GM19351 (cell line): ENCODE measurements at regions not wholly inside any gene's neighbourhood (a gene's known extent, or its start where the extent isn't known, plus 50 kb on each side); places are given as distances from the start of the nearest gene placed in this dataset.

Experiments
- ATAC-seq: cut with Tn5 transposase; IDR thresholded peaks from one replicate; pipeline ENCODE4 v1.9.1; 2021; ENCODE audit warnings: mild to moderate bottlenecking, moderate library complexity; ENCODE audit not compliant: unreplicated experiment

DNA sequence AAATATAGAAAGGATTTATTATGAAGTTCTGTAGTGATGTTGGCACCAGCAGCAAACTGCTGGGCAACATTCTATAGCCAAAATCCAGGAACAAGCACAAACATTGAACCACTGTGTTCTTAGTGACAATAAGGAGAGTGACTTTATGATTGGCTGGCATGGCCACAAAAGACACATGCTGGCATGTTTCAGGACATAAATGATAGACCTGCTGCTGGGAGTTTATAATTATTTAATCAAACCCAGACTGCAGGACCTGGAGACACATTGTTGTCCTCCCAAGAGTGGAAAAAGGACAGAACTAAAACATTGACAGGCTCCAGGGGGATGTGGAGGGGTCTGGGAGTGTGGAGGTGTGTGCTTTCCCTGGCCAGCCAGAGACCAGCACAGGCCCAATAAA is 255.3 kb upstream of the LRTM1 start:
- ATAC-seq, result no peak

DNA sequence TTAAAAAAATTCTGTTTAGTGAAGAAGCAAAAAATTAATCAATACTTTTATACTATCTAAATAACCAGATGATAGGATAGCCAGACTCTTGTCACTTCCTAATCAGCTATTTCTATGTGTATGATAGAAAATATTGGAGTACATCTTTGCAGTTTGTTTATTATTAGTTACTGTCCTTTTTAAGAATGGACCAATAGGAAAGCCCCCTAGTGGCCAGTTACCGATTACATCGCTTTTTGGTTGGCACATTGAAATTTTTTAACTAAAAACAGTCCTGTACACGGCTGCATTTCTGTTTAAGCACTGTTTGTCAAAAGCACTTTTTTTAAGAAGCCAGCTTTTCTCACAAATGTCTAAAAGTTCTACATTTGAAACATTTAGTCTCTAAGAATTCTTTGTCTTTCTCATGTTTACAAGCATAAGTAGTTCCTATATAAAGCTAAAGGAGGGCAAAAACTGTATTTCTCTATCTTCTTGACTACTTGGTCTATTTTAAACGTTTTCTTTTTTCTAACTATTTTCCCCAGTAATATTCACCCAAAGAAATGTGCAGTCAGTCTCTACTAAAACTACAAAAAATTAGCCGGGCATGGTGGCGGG is 253.2 kb upstream of the LRTM1 start:
- ATAC-seq, result no peak

DNA sequence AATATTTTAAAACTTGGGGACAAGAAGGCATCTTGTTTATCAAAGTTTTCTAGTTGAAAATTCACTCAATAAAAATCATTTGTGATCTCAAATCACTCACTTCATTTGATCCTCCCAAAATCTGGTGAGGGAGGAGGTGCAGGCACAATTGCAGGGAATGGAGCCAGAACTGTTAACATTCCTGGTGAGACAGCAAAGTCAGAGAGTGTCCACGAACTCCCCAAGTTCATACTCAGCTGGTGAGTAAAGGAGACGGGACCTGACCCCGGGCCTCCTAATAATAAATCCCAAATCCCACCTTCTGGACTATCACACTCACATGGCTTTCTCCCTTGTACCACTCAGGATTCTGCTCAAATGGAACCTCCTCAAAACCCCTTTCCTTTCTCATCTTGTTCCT is 252.3 kb upstream of the LRTM1 start:
- no peak for ATAC-seq

DNA sequence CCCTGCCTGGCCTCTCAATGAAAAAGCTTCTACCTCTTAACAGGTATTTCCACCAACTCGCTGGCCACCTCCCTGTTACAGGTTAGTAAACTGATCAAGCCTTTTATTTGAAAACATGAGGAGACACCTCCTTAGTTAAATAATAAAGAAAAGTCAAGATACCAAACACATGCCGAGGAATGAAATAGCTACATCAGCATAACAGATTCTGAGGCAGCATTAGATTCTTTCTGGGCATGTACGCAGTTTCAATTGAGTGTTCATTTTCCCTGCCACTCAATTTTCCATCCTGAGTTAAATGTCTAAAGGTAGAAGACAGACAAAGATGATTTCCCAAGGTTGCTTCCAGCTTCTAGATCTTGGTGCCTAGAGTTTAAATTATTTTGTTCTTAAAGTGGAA is 250.5 kb upstream of the LRTM1 start:
- ATAC-seq, result no peak

DNA sequence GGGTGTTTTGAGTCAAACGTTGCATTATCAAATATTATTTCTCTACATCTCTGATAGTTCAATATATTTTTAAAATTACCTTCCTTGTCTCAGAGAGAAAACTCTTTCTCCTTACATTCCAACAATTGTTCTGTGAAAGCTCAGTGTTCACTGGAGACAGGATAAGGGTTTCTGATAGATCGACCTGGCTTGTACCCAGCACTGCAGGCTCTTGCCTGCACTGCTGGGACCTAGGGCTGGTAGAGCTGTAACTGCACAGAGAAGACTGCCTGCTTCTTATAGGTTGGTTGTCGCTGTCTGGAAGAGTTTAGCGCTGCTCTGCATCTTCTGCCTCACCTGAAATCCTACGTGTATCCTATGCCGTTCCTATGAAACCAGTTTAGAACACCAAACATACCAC is 249.9 kb upstream of the LRTM1 start:
- ATAC-seq, result no peak

DNA sequence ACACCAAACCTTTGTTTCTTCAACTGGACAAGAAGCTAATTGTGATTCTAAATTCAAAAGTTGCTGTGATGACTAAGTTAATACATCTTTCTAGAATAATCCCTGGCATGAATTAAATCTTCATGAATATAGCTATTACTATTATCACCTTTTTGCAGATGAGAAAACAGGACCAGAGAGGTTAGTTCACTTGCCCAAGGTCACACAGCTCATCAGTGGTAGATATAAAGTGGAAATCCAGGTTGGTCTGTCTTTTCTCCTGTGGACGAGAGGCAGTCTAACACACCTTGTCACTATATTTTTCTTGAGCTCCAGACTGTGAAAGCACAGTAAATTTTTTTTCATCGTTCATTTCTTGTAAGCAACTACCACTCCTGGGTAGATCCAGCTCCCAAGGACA is 247.6 kb upstream of the LRTM1 start:
- no peak for ATAC-seq

DNA sequence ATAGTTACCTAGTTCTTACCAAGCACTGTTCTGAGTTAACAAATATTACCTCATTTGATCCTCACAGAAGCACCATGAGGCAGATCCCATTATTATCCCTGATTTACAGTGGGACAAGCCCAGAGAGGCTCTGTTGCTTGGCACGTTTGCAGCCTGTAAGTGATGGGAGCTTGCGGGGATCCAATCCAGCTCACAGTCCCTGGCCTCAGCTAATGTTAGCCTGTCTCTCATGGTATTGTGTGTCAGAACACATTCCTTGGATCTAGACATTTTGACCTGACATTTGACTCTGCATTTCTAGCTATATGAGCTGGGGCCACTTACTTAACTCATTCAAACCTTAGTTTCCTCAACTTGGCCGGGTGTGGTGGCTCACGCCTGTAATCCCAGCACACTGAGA is 246.9 kb upstream of the LRTM1 start:
- ATAC-seq, result no peak

DNA sequence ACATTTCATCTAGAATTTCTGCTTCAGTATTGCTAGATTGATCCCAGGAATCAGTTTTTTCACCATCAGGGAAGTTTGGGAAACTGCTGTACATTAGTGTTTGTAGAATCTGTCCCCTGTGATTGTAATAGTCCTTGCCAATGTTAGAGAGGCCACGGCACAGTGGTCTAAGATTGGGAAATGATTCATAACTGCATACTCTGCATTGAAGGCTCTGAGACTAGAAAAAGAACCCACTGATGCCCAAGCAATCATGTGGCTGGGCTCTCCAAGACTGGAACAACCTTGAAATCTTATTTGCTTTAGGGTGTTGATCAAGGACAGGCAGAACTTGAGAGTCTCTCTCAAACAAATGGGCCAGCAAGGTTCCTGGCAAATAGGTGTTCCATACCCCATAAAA is 245.6 kb upstream of the LRTM1 start:
- ATAC-seq, result no peak

DNA sequence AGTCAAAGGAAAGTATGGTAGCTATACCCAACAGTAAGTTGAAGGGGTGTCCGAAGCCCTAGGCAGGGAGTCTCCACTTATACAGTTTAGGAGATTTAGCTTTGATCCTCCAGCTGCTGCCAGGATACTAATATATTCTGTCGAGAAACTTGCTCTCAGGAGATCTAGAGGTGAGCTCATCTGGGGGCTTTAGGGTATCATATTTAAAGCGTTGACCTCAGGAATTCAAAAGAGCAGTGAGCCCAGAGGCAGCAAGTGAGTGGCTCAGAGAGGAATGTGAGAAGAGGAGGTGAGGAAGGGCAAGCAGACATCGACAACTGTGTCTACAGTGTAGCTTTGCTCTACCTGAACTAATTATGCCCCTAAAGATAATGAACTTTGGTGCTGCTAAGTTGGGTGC is 245.1 kb upstream of the LRTM1 start:
- no peak for ATAC-seq

DNA sequence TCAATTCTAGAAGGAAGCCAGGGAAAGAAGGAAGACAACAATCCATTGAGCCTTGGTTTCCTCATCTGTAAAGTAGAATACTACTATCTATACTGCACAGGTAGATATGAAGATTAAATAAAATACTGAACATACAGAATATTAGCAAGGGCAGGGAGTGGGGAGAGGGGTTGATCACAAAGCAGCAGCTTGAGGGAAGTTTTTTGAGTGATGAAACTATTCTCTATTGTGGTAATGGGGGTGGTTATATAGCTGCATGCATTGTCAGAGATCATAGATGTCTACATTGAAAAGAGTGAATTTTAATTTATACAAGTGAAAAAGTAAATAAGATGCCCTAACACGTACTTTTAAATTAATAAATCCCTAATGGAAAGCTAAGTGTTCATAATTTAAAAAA is 242.6 kb upstream of the LRTM1 start:
- ATAC-seq, result no peak

DNA sequence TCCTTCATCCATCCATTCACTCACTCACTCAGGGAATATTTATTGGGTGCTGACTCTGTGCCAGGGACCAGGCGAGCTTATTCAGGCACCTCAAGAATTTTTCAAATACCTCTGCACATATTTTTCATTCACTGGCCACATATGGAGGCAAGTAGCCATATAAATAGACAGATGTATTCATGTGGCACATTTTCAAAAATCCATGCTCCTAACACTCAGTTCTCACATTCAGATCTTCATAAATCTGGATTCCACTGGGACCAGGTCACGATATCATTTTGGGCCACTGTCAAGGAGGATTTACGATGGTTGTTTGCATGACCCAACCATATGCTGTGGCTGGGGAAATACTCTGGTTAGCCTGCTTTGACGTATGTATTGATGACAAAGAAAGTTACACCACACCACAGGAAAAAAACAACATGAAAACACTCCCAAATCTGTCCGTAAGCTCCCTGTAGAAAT is 241.8 kb upstream of the LRTM1 start:
- ATAC-seq, result no peak

DNA sequence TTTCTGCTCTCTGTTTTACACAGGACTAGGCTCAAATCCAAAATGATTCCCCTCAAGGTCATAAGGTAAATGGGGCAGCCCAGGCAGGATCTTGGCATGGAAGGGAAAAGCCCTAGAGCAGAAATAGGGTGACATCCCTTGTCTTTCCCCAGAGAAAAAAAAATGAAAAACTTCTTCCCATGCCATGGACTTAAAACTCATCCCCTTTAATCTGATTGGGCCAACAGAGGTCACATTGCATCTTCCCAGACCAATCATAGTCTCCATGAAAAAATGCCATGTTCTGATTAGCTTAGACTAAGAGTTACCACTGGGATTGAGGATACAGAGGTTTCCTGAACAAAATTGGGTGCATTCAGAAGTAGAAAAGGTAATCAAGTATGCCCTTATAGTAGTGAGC is 241.3 kb upstream of the LRTM1 start:
- no peak for ATAC-seq

DNA sequence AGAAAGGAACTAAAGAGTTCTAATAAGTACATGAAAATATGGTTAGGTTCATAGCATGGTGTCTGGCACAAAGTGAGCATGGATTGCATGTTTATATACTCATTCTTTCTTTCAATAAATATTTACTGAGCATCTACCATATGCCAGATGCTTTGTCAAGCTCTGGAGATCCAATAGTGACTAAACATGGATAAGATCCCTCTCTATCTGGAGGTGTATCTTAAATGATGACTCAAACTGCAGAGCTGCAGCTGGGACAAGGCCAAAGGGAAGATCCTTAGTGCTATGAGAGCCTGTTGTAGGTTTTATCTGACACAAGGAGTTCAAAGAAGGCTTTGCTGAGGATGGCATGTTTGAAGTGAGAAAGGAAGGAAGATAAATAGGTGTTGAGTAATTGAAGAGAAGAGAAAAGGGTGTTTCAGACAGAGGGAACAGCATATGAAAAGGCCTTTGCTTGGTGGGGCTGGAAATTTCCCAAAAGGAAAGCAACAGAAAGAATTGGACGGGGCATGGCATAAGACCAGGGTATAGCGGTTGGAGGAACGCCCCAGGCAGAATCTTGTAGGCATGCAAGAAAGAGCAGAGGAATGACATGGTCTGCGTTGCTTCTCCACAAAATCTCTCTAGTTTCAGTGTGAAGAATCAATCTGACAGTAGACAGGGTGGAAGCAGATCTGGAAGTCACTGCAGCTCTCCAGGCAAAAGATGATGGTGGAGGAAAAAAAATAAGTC is 239.9 kb upstream of the LRTM1 start:
- ATAC-seq, result no peak

DNA sequence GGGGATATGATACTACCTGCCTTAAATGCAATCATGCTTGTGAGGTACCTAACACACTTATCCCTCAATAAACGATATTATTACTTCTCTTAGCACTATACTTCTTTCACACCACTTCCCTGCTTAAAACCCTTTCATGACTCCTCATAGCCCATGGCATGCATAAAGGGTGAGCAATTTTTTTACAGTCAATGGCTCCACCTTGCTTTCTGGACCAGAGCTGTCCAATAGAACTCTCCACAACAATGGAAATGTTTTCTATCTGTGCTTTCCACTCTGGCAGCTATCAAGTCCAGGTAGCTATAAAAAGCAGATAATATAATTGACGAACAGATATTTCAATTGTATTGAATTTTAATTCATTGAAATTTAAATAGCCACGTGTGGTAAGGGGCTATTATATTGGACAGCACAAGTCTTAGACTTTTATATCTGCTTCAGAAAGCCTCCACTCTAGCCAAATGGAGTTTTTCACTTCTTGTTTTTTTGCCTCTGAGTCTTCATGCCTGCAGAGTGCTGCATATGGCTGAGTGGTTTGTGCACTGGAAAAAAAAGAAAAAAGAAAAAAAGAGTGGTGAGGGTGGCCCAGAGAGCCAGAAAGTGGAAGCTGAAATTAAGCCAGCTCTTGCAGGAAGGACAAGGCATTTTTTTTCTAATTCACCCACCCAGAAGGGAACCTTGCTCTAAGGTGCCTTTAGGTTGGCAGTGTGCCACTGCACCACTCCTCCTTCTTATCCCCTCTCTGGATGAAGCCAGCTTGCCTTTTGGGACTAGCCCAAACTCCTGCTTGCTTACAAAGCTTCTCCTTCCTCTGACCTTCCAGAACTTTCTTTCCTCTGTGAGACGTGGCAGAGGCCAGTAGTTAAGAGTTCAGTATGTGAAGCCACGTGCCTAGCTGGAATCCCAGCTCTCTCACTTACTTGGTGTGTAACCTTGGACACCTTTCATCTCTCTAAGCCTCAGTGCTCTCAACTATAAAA is 239.0 kb upstream of the LRTM1 start:
- ATAC-seq, result no peak

DNA sequence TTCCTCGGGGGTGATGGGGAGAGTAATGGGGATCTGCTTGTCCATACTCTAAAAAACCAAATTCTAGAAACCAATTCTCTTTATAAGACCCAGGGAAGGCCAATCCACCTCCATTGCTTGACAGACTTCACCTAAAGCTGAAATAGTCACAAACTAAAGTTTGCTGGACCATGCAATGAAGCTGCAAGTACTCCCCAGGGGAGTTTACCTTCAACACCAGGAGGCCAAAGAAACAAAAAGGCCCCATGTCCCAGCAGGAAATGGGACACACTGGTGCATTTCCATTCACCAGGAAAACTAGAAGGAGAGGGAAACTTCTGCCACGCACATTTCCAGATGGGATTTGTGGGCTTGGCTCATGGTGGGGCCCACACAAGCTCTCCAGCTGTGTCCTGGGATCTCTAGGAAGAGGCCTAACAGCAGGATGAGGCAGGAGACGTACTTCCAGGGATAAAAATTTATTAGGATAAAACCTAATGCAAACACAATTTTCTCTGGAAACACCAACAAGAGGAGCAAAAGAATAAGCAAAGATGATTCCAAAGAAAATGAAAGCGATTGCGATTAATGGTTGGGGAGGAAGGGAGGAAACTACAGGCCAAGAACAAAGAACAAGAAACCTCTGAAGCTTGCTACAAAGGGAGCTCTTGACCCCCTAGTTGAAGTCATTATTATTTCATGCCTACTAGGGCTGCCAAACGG is 238.0 kb upstream of the LRTM1 start:
- ATAC-seq, result no peak

DNA sequence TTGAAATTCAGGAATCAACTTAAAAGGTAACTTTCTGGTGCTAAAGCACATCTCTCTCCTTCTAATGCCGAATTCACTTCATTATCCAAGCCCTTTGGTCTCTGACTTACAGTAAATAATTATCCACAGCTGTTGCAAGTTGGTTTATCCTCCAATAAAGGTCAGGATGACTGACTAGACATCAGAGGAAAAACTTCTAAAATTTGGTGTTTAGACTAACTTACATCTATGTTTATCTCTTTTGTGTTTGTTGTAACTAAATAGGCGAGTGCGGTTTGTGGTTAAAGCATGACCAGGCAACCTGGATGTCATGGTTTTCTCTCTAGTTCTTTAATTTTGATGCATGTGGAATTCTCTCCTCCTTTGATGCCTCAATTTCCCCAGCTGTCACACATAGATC is 237.4 kb upstream of the LRTM1 start:
- ATAC-seq, result no peak

DNA sequence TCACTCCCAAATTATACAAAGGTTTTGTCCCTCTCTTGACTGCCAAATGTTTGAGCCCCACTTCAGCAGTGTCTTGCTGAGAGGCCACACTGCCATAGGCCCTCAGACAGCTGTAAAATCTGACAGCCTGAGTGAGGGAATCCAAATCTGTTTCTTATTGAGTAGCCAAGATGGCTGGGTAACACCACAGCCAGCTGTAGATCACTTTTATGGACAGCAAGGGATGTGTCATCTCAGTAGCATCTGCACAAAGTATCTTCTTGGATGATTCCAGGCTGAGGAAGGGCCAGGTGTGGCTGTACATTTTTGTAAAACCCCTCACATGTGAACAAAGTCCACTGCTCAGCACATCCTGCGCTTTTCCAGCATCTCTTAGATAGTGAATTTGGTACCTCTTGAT is 237.0 kb upstream of the LRTM1 start:
- no peak for ATAC-seq

DNA sequence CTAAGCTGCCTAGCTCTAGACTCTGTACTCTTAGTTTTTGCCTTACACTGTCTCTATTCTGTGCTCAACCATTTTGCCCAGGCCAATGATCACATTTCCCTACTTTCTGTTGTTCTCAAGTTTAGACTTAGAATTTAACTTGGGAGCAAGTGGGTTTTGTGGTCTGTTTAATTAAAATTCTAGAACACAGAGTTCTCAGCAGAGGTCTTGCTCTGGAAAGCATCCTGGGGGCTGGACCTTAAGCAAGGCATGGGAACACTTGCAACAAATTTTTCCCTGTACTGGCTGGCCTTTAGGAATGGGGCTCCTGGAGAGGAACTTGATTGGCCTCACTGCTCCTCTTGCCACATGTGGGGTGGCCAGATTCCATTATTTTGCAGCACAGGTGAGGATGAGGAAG is 236.3 kb upstream of the LRTM1 start:
- ATAC-seq, result no peak

DNA sequence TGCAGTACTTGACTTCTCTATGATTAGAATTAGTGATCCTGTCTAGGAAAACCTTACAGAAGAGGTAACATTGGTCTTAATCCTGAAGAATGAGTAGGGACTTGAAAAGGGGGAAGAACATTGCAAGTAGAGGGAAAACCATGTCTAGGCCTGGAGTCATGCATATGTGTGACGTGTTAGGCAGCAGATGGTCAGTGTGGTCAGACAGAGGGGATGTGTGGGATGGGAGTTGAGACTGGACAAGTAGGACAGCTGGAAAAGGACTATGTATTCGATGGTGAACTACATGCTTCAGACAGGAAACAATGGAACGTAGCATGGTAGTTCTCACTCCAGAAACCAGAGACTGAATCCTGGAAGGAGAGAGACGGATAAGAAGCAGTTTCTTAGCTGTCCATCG is 235.6 kb upstream of the LRTM1 start:
- ATAC-seq, result no peak

DNA sequence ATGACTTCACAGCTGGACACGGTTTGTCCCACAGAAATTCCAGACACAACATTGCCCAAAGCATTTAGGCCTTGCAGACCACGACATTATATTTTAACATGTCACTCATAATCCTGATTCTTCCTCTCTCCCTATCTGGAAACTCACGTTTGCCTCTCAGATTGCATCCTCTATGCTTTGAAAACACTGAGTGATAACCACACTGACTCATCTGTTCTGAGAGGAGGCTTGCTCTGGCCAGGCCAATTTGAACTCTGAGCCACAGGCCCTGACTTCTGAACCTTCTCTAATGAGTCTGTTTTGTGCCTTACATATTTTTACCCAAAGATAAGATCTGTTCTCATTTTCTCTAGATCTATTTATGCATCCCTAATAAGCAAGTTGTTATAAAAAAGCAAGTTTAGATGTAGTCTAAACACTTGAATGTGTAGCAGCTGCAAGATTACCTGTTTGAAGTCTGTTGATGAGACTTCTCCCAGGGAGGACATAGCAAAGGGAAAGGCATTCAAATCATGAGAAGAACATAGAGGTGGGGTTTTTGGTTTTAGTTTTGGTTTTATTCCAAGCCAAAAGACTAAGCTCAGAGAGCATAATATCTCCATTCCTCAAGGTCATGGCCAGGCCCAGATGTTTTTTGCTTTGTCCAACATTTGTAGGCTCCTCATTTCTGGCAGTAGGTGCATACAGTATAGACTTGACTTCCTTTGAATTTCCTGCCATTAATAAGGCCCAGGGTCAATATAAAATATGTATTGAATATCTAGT is 234.4 kb upstream of the LRTM1 start:
- no peak for ATAC-seq
